GM21786 (cell line): ENCODE measurements at regions not wholly inside any gene's neighbourhood (a gene's known extent, or its start where the extent isn't known, plus 50 kb on each side); places are given as distances from the start of the nearest gene placed in this dataset.

Experiments
- ATAC-seq: cut with Tn5 transposase; IDR thresholded peaks from one replicate; pipeline ENCODE4 v1.9.1; 2021; ENCODE audit not compliant: unreplicated experiment

GRCh38 chr11:130766650-130767565 is 149.4 kb downstream of the SNX19 start:
- no peak for ATAC-seq

- ATAC-seq = no peak
Measured at GRCh38 chr11:130769782-130770535, 146.3 kb downstream of the SNX19 start.

- ATAC-seq = no peak
Measured at GRCh38 chr11:130771708-130772107, 144.6 kb downstream of the SNX19 start.

GRCh38 chr11:130772266-130773227 is 143.7 kb downstream of the SNX19 start:
- ATAC-seq = no peak

GRCh38 chr11:130773244-130773820 is 142.9 kb downstream of the SNX19 start:
- ATAC-seq = no peak

- ATAC-seq = no peak
Measured at GRCh38 chr11:130774703-130775102, 141.6 kb downstream of the SNX19 start.

- no peak for ATAC-seq
Measured at GRCh38 chr11:130775306-130776060, 140.8 kb downstream of the SNX19 start.

GRCh38 chr11:130776061-130776419 is 140.2 kb downstream of the SNX19 start:
- ATAC-seq = no peak

- ATAC-seq = no peak
Measured at GRCh38 chr11:130778026-130778425, 138.3 kb downstream of the SNX19 start.

- ATAC-seq = no peak
Measured at GRCh38 chr11:130778705-130779104, 137.6 kb downstream of the SNX19 start.

- ATAC-seq = no peak
Measured at GRCh38 chr11:130779267-130779666, 137.0 kb downstream of the SNX19 start.

GRCh38 chr11:130779943-130780342 is 136.3 kb downstream of the SNX19 start:
- no peak for ATAC-seq

GRCh38 chr11:130780437-130780836 is 135.8 kb downstream of the SNX19 start:
- ATAC-seq = no peak

- ATAC-seq = no peak
Measured at GRCh38 chr11:130781931-130782330, 134.3 kb downstream of the SNX19 start.

- ATAC-seq = no peak
Measured at GRCh38 chr11:130782361-130783222, 133.7 kb downstream of the SNX19 start.

- ATAC-seq = no peak
Measured at GRCh38 chr11:130783323-130783722, 133.0 kb downstream of the SNX19 start.

GRCh38 chr11:130785380-130786116 is 130.7 kb downstream of the SNX19 start:
- no peak for ATAC-seq

GRCh38 chr11:130786586-130786985 is 129.7 kb downstream of the SNX19 start:
- no peak for ATAC-seq
